Right renal pelvis (tissue), 4 donors: ENCODE measurements at regions not wholly inside any gene's neighbourhood (a gene's known extent, or its start where the extent isn't known, plus 50 kb on each side); places are given as distances from the start of the nearest gene placed in this dataset.

Experiments
- DNase-seq, 4 donors: peaks; one replicate each; pipeline ENCODE4 v3.0.0-alpha.2; 2013; ENCODE audit warnings: low read depth in 4 of 4, low spot score in 3 of 4, missing footprints in 1 of 4

GRCh38 chr1:105664495-105664894 is 1392.0 kb upstream of the PRMT6 start:
- no peak for DNase-seq

GRCh38 chr1:105678334-105678733 is 1378.1 kb upstream of the PRMT6 start:
- DNase-seq, result no peak

GRCh38 chr1:105684714-105685113 is 1371.8 kb upstream of the PRMT6 start:
- no peak for DNase-seq

- DNase-seq, result no peak
Measured at GRCh38 chr1:105686026-105686425, 1370.4 kb upstream of the PRMT6 start.

GRCh38 chr1:105686874-105687690 is 1369.4 kb upstream of the PRMT6 start:
- no peak for DNase-seq

GRCh38 chr1:105700723-105701122 is 1355.8 kb upstream of the PRMT6 start:
- DNase-seq, result no peak

GRCh38 chr1:105724286-105724685 is 1332.2 kb upstream of the PRMT6 start:
- no peak for DNase-seq

- no peak for DNase-seq
Measured at GRCh38 chr1:105730701-105731100, 1325.8 kb upstream of the PRMT6 start.

- no peak for DNase-seq
Measured at GRCh38 chr1:105736349-105736748, 1320.1 kb upstream of the PRMT6 start.

- no peak for DNase-seq
Measured at GRCh38 chr1:105779727-105780126, 1276.7 kb upstream of the PRMT6 start.

- DNase-seq, result peak; percentile 16 to 62 (median 37)
Measured at GRCh38 chr1:105785021-105785420, 1271.5 kb upstream of the PRMT6 start.

GRCh38 chr1:105793536-105794146 is 1262.8 kb upstream of the PRMT6 start:
- peak; percentile 23 to 54 (median 43) for DNase-seq

- DNase-seq, result no peak
Measured at GRCh38 chr1:105795741-105796140, 1260.7 kb upstream of the PRMT6 start.

GRCh38 chr1:105830571-105831146 is 1225.8 kb upstream of the PRMT6 start:
- no peak for DNase-seq

GRCh38 chr1:105838071-105838470 is 1218.4 kb upstream of the PRMT6 start:
- DNase-seq, result no peak

- no peak for DNase-seq
Measured at GRCh38 chr1:105865546-105865945, 1190.9 kb upstream of the PRMT6 start.

- no peak for DNase-seq
Measured at GRCh38 chr1:105872817-105873216, 1183.7 kb upstream of the PRMT6 start.

GRCh38 chr1:105874621-105875020 is 1181.9 kb upstream of the PRMT6 start:
- no peak for DNase-seq

- DNase-seq, result no peak
Measured at GRCh38 chr1:105886309-105886708, 1170.2 kb upstream of the PRMT6 start.

- DNase-seq, result no peak
Measured at GRCh38 chr1:105891308-105891707, 1165.2 kb upstream of the PRMT6 start.

GRCh38 chr1:105894006-105894405 is 1162.5 kb upstream of the PRMT6 start:
- DNase-seq, result no peak

GRCh38 chr1:105909811-105910210 is 1146.7 kb upstream of the PRMT6 start:
- DNase-seq, result no peak
